HG02973 (cell line): ENCODE measurements at regions not wholly inside any gene's neighbourhood (a gene's known extent, or its start where the extent isn't known, plus 50 kb on each side); places are given as distances from the start of the nearest gene placed in this dataset.

Experiments
- ATAC-seq: cut with Tn5 transposase; IDR thresholded peaks from one replicate; pipeline ENCODE4 v1.9.1; 2021; ENCODE audit warnings: moderate library complexity; ENCODE audit not compliant: unreplicated experiment

DNA sequence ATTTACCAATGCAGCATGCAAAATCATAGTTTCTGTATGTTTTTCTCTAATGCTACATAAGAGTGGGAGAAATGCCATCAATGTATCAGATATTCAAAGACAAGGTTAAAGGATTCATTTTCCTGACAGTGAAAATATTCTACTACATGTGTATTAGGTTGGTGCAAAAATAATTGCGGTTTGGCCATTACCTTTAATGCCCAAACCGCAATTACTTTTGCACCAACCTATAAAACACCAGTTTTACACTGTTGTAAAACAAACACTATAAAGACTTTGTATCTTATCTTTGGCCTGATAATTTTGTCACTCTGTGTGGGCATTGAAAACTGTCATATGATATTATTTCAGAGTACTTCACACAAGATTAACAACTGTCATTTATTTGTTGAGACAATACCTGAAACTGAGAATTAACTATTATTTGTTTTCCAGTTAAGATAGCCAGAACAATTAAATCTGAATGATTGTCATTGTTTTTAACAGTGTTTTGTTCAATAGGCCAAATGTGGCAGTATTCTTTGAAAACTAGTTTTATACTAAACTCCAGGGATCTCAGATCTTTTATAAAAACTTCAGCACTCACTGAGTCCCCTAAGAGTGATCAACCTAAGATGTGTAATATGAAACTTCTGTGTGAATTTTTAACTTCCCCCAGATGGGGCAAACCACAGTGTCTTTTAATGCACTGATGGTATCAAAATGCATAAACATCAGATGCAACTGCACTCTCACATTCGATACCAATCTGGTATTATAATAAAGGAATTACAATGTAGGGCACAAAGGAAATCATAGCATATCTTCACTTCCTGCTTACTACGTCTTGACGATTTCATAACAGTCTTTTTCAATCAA is 53.8 kb upstream of the FBN2 start:
- ATAC-seq = no peak

DNA sequence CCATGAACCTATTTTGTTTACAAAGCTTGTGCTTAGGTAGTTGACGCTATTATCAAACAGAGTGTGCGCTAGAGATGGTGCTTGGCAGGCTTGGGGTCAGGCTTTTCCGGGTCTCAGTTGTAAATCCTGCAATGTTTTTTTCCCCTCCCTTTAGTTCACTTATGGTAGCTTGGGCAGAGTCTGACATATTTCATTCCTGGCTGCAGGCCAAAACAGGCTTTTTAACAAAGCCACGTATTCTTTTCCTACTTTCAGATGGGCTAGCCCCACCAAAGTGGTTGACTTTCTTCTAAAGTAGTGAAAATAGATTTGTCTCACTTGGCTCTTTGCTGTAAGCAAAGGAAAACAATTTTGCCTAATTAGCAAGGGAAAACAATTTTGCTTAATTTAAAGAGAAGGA is 58.0 kb upstream of the FBN2 start:
- ATAC-seq = no peak

DNA sequence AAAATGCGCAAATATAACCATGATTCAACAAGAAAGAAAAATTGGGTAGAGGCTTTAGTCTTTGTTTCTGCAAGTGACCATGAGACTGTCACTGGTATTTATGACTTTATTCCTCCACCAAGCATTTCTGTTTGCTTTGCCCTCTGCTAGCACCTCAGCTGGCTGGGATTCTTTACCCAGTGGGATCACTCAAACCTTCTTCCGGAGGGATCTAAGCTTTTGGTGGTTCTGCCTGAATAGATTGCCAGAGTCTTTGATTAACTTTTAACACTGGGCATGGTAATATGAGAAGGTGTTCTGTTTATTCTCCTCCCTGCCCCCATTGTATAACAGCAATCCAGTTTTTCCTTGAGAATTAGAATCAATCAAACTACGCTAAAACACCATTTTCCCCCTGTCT is 59.1 kb upstream of the FBN2 start:
- ATAC-seq = no peak

DNA sequence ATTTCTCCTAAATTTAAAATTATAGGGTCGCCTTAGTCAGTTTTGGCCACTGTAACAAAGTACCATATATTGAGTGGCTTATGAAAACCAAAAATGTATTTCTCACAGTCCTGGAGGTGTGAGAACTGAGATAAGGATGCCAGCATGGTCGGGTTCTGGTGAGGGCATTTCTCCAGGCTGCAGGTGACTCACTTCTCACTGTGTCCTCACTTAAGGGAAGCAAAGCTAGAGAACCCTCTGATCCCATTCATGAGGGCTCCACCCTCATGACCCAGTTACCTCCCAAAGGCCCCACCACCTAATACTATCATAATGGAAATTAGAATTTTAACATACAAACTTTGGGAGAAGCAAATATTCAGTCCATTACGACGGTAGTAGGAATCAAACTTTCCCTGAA is 75.1 kb upstream of the FBN2 start:
- no peak for ATAC-seq

DNA sequence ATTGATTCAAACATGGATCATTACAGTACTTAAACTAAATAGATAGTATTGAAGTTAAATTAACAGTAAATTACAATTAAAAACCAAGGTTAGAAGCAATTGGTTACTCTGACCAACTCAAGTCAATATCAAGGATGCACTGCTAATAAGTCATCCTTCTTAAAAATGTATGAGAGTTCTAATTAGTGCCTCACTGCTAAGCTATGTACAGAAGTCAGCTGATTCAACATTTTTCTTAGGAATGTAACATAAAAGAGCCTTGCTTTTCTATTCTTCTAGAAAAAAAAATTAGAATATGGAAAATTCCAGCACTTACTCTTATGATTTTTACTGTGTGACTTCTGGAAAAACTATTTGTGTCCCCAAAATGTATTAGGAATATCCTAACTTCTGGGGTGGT is 75.7 kb upstream of the FBN2 start:
- no peak for ATAC-seq

DNA sequence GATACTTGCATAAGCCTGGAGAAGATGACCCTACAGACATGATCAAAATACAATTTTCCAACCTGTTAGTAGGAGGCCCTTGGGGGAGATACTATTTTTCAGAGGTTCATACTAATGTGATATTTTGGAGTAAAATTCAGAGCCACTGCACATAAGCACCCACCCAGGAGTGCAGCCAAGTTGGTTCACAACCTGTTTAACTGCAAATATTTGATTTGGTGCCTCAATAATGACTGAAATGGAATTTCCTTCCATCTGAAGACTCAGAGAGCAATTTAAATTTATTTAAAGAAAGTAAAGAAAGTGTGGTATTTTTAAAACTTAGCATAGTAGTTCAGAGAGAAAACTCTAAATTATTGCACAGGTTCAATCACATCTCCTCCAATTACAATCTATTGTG is 77.5 kb upstream of the FBN2 start:
- no peak for ATAC-seq

DNA sequence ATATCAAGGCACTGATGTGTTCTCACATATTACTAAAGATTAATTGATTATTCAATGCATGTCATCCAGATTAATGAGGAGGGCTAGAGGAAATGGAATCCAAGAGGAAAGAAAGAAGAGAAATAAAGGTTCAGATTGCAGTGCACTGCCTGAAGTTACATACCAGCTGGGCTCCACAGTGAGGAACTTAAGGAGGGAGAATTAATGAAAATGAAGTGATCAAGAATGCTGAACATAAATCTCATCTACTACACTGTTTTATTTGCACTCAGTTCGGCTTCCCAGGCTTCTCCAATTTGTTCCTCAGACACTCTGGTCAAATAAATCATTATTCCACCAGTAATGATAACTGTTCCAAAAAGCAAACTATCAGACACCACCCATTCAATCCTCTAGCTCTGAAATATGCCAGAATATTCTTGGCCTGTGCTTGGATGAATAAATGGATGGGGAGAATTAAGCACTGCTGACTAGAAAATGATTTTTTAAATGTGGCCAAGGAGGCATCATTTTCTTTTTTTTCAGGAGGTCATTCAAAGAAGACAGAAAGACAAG is 88.6 kb upstream of the FBN2 start:
- no peak for ATAC-seq

DNA sequence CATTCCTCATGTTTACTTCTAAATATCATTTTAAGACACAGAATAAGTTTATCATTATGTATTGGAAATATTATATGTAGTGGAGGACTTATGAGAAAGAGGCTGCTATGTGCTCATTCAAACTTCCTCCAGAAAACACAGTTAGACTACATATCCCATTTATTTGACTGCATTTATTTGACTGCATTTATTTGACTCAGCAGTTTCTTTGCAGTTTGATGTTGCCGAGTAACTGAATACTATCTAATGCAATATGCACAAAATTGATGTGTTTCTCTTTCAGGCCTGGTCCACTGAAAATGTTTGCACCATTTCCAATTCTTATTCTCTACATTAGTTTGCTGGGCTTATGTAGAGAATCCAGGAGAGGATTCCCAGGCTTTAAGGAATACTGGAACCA is 89.9 kb upstream of the FBN2 start:
- no peak for ATAC-seq

DNA sequence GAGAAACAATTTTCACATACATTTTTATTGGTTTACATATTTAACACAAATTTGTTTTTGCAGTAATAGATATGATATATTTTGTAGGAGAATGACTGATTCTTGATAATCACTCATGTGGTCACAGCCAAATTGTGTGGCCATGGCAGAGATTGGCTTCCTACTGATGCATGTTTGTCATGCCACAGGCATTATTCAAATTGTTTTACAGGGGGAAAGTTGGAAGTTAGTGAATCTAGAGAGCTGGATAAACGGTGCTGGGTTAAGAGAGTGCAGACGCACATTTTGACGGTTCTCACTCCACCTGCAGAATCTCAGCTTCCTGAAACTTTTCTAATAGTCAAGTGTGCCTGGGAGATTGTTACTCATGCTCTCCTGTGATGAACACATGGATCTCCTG is 91.1 kb upstream of the FBN2 start:
- ATAC-seq = no peak

DNA sequence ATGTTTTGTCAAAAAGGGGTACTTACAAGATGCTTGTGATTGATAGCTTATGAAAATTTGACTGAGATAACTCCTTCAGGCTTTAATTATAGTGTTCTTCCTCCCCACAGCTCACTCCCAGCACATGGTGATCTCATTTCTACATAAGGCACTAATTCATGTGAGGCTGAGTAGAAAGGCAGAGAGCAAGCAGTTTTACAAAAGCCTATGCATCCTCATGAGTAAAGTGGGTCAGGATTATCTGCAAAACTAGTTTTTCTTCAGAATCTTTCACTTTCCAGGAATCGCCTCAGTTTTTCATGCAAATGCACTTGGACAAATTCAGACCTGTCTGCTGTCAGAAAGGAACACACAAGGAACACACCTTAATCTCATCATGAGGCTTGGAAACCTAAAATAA is 92.1 kb upstream of the FBN2 start:
- ATAC-seq = no peak

DNA sequence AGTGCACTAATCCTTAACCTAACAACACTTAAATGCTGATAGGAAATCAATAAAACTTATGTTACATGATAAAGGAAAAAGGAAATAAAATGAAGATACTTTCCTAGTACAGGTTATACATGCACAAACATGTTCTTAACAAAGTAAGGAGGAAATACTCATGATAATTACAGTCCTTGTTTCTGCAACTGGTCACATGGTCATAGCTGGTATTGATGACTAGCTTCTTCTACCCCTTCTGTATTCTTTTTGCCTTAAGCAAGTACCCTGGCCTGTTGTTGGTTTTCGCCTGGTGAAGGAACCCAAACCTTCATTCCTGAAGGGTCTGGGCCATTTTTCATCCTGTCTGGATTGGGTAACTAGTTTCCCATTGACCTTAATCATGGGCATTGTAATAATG is 93.7 kb upstream of the FBN2 start:
- no peak for ATAC-seq

DNA sequence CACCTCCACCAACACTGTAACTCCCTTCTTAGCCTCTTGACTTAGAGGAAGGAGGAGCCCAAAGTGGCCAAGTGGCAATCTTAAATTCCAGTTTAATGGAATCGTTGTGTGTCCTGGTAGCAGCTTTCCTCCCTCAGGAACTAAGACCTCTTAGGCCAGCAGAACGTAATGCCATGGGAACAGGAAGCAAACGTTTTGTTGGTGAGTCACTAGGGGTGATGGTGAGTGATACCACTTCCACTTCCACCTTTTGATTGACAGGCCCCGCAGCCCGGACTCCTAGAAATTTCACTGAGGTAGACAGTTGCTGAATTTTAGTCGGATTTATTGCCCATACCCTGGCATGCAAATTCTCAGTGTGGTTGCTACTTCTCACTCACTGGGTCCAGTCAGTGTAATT is 94.2 kb upstream of the FBN2 start:
- no peak for ATAC-seq

DNA sequence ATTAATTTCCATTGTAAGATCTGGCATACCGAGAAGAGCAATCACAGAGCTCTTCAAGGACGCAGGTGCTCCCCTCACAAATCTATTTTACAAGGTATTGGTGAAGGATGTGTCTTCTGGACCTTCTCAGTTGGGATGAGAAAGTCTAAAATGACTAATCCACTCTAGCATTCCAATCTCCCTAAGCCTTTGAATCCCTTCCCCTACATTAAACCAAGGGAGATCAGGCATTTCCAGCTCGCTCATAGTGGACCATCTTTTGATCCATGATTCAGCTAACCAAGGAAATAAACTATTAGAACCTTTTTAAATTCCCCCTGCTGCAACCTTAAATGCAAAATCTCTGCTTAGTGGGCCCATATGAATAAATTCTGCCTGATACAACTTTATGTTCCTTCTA is 95.9 kb upstream of the FBN2 start:
- no peak for ATAC-seq

DNA sequence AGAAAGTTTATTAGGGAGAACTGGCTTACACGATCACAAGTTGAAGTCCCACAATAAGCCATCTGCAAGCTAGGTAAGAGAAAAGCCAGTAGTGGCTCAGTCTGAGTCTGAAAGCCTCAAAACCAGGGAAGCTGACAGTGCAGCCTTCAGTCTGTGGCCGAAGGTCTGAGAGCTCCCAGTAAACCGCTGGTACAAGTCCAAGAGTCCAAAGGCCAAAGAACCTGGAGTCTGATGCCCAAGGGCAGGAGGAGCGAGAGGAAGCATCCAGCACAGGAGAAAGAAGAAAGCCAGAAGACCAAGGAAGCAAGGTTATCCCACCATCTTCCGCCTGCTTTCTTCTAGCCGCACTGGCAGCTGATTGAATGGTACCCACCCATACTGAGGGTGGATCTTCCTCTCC is 97.3 kb upstream of the FBN2 start:
- ATAC-seq = no peak

DNA sequence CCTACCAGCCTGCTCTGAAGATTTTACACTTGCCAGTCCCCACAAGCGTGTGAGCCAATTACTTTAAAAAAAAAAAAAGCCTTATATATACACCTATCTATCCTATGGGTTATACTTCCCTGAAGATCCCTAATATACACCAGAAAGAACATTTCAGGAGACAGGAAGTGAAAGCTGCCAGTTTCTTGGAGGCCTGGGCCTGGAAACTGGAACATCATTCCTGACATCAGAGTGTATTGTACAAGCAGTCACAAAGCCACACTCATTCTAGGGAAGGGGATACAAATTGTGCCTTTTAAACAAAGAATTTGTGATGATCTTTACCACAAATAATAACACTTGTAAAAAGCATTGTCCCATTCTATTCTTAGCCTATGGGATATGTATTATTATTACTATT is 98.3 kb upstream of the FBN2 start:
- ATAC-seq = no peak

DNA sequence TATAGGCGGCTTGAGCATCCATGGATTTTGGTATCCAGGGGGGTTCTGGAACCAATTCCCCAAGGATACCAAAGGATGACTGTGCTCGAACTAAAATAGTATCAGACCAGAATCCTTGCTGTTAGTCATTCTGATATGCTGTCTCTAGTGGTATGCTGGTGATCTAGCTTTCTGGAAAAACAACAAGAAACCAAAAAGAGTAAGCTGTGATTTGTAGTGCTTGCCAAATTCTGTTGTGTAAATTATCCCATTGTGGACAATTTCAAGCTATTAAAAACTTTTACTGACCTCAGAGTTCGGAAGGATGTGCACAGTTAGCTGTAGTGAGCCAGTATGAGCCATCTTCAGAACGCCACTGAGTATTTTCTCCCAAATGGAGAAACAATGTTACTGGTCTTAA is 99.0 kb upstream of the FBN2 start:
- ATAC-seq = no peak

DNA sequence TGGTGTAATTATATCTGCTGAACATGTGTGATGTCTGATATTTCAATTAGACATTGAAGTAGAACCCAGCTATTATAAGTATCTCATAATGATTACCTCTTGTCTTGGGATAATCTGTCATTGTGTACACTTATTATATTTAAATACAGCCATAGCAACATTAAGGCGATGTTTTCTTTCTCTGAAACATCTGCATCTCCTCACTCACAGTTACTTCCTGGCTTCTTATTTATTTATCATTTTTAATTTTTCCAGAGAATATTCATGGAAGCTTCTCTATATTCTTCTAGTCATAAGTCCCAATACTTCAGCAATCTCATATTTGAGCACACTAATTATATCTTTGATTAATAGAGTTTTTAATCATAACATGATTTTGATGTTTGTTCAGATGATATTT is 103.8 kb upstream of the FBN2 start:
- ATAC-seq = no peak

DNA sequence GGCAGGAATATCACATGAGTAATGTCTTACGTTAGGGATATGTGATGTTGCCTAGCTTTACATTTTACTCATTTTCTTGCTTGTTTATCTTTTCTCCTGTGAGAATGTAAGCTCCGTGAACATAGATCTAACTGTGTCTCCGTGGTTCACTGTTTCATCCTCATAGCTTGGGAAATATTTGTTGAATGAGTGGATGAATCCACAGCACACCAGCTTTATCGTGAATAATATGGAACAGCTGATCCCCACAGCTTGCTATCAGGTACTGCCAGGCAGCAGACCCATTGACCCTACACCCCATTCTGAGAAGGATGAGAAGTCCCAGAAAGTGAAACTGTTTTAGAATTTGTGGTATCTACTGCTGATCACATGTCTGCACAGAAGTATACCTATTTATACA is 106.8 kb upstream of the FBN2 start:
- no peak for ATAC-seq

DNA sequence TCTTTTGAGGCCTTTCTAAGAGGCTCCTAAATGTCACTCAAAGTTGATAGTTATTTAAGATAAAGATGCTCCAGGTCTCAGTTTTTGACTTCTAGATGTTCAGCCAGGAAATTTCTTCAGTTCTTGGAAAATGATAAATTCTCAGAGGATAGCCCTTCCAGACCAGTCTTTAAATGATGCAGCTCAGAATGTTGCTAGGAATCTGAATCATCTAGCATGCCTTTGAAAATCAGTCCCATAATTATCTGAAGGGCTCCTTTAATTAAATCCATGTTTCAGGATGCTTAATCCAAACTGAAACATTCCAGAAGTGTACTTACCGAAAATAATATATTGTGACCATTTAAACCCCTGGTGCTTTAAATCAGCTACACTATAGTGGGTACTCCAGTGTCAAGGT is 107.5 kb upstream of the FBN2 start:
- ATAC-seq = no peak

DNA sequence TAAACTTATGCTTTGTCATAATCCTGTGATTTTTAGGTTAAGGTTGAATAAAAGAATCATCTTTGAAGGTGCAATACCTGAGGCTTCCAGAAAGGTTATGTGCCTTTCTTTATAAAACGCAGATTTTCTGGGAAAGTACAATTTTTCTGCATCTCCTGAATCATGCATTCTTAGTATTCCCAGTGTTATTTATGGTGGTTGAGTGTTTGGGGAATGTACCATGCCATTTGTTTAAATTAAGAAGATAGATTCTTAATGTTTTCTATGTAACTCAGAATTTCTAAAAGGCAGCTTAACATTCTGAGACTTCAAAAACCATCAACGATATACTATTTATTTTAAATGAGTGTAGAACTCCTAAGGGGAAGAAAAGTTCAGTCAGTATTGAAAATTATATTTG is 108.1 kb upstream of the FBN2 start:
- ATAC-seq = no peak

DNA sequence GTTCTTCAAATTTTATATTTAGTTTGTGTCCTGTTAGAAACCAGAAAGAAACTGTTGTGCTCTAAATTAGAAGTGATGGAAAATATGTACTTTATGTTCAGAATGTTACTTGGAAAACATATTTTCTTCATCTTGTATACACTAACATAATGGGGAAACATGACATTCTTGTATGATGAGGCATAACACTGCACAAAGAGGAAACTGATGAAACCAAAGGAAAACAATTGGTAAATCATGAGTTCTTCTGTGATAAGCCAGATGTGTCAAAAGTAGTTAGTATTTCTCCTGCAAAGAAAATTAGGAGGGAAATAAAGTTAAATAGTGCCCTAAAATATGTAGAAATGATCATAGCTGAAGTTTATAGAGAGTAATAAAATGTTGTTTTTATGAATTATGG is 111.1 kb upstream of the FBN2 start:
- no peak for ATAC-seq

DNA sequence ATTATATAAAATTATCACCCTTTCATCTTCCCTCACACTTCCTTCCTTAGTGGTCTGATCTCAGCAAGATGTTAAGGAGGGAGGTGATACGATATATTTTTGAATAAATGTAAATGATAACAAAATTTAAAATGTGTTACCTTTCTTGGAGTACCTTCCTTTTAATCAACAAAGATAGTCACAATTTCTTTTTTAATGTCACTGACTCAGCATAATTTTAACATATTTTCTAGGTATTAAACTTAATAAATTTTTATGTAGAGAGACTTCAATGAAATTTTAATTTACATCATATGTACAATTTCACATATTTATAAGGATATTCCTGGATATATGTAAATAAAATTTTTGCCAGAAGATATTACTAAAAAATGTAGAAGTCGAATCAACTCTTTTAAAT is 125.0 kb upstream of the FBN2 start:
- ATAC-seq = no peak

DNA sequence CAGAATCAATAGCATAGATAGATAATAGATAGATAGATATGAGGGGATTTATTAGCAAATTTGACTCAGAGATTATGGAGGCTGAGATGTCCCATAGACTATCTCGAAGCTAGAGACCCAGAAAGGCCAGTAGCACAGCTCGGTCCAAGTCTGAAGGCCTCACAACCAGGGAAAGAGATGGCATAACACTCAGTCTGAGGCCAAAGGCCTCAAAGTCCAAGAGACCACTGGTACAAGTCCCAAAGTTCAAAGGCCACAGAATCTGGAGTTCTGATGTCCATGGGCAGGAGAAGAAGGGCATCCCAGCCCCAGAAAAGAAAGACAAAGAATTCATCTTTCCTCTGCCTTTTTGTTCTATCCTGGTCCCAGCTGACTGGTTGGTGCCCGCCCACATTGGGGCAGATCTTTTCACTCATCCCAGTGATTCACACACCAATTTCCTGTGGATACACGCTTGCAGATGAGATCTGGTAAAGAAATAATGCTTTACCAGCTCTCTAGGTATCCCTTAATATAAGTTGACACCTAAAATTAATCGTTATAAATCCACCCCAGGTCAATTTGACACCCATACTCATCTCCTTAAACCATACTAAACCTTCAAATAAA is 127.8 kb upstream of the FBN2 start:
- ATAC-seq = no peak
